K562 (cell line): ENCODE measurements at regions not wholly inside any gene's neighbourhood (a gene's known extent, or its start where the extent isn't known, plus 50 kb on each side); places are given as distances from the start of the nearest gene placed in this dataset.

Experiments used
- HDAC2 ChIP-seq: fragments of 450-650 bp; IDR thresholded peaks from 2 replicates; pipeline ENCODE4 v1.6.1; 2016; ENCODE audit warnings: mild to moderate bottlenecking
- HMG20B ChIP-seq: fragments of 250-450 bp; sonication (Bioruptor Pico); IDR thresholded peaks from 2 replicates; pipeline ENCODE4 v1.5.0; 2021; ENCODE audit warnings: mild to moderate bottlenecking
- ZNF644 ChIP-seq: fragments of 200-800 bp; sonication (Bioruptor generic); IDR thresholded peaks from 2 replicates; pipeline ENCODE4 v1.6.1; 2016; ENCODE audit warnings: low read depth, missing genetic modification characterization, missing compliant biosample characterization
- TF ChIP-seq, protein P1 (sequence below), 3 experiments: IDR thresholded peaks in 2 of 3; conservative IDR thresholded peaks in 1 of 3; 2 replicates each; pipeline ENCODE4 v1.5.1; 2011 to 2012; ENCODE audit warnings: low read length in 3 of 3, mild to moderate bottlenecking in 3 of 3, control low read depth in 2 of 3, improper control_type of control experiment in 1 of 3, inconsistent platforms in 1 of 3, low read depth in 1 of 3, mixed read lengths in 1 of 3, moderate library complexity in 1 of 3; ENCODE audit not compliant: insufficient read depth in 2 of 3
- TF ChIP-seq, protein P2 (sequence below), 2 experiments: fragments of 450-650 bp in 1 of 2; sonication (generic) in 1 of 2; formaldehyde crosslinking in 1 of 2; IDR thresholded peaks in 1 of 2; conservative IDR thresholded peaks in 1 of 2; 2 replicates each; pipeline versions ENCODE4 v1.6.1 to v1.8.1; 2016 to 2023; ENCODE audit warnings: mild to moderate bottlenecking in 2 of 2, moderate library complexity in 2 of 2, inconsistent platforms in 1 of 2, missing genetic modification reagents in 1 of 2

DNA sequence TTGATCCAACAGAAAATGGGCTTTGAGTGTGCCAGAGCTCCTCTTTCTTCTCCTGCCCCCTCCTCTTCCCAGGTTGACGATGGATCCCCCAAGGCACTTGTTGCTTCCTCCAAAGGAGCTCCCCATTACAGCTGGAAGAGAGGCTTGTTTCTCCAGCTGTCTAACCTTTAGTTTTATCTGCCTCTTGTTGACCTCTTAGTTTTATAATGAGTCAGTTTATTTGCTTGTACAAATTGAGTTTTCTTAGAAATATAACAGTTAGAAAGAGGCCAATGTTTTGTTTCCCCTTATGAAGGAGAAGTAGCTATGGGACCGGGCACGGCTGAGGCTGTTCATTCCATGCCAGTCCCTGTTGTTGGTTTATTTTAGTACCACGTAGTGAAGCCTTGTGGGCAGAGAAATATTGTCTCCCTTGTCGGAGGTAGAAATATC is 158.2 kb downstream of the SPRY1 start:
- TF ChIP-seq, protein P1, sequence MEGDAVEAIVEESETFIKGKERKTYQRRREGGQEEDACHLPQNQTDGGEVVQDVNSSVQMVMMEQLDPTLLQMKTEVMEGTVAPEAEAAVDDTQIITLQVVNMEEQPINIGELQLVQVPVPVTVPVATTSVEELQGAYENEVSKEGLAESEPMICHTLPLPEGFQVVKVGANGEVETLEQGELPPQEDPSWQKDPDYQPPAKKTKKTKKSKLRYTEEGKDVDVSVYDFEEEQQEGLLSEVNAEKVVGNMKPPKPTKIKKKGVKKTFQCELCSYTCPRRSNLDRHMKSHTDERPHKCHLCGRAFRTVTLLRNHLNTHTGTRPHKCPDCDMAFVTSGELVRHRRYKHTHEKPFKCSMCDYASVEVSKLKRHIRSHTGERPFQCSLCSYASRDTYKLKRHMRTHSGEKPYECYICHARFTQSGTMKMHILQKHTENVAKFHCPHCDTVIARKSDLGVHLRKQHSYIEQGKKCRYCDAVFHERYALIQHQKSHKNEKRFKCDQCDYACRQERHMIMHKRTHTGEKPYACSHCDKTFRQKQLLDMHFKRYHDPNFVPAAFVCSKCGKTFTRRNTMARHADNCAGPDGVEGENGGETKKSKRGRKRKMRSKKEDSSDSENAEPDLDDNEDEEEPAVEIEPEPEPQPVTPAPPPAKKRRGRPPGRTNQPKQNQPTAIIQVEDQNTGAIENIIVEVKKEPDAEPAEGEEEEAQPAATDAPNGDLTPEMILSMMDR (IDR thresholded peaks at IDR 0.05 in 2 of 3, conservative IDR thresholded peaks at IDR 0.05 in 1 of 3; ENCODE audit: insufficient read depth in 2 of 3, low read depth in 1 of 3, low read length in 3 of 3): no peak
- no peak for TF ChIP-seq HMG20B (CRISPR knock-in tag)
- no peak for TF ChIP-seq ZNF644
- TF ChIP-seq, protein P2, sequence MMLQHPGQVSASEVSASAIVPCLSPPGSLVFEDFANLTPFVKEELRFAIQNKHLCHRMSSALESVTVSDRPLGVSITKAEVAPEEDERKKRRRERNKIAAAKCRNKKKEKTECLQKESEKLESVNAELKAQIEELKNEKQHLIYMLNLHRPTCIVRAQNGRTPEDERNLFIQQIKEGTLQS (IDR thresholded peaks at IDR 0.05): no peak
- TF ChIP-seq, protein P2 (CRISPR knock-in tag; conservative IDR thresholded peaks at IDR 0.05): no peak
- TF ChIP-seq HDAC2: no peak
